ENCODE measurements at regions not wholly inside any gene's neighbourhood (a gene's known extent, or its start where the extent isn't known, plus 50 kb on each side); places are given as distances from the start of the nearest gene placed in this dataset.
"Not testable (repeated sequence)": the region's sequence is repeated elsewhere in the genome, so short reads cannot be mapped to it uniquely, and the experiment has no call there.

- Mint-ChIP-seq H3K4me1 (ENCODE audit: low read depth, unreplicated experiment) (no peaks in the 10 kb centered on the region), H3K27ac (ENCODE audit: unreplicated experiment) (no peak overlapping the region), H3K9me3 (ENCODE audit: unreplicated experiment) (peaks cover 2% of the 10 kb centered on the region), H3K36me3 (ENCODE audit: unreplicated experiment) (no peaks in the 10 kb centered on the region), H3K27me3 (ENCODE audit: unreplicated experiment) (no peaks in the 10 kb centered on the region), H3K4me3 (ENCODE audit: unreplicated experiment) (no peak overlapping the region)
- DNase-seq: no peak
- TF ChIP-seq, protein P1, sequence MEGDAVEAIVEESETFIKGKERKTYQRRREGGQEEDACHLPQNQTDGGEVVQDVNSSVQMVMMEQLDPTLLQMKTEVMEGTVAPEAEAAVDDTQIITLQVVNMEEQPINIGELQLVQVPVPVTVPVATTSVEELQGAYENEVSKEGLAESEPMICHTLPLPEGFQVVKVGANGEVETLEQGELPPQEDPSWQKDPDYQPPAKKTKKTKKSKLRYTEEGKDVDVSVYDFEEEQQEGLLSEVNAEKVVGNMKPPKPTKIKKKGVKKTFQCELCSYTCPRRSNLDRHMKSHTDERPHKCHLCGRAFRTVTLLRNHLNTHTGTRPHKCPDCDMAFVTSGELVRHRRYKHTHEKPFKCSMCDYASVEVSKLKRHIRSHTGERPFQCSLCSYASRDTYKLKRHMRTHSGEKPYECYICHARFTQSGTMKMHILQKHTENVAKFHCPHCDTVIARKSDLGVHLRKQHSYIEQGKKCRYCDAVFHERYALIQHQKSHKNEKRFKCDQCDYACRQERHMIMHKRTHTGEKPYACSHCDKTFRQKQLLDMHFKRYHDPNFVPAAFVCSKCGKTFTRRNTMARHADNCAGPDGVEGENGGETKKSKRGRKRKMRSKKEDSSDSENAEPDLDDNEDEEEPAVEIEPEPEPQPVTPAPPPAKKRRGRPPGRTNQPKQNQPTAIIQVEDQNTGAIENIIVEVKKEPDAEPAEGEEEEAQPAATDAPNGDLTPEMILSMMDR (IDR thresholded peaks at IDR 0.05; ENCODE audit: partially characterized antibody, unreplicated experiment): no peak
Measured at GRCh38 chr10:16146993-16147392, 286.7 kb upstream of the MINDY3 start.

- no peaks in the 10 kb centered on the region for H3K36me3 Mint-ChIP-seq (ENCODE audit: unreplicated experiment)
- no peaks in the 10 kb centered on the region for H3K9me3 Mint-ChIP-seq (ENCODE audit: unreplicated experiment)
- no peak for DNase-seq
- TF ChIP-seq, protein P1 (IDR thresholded peaks at IDR 0.05; ENCODE audit: partially characterized antibody, unreplicated experiment): no peak
- no peaks in the 10 kb centered on the region for H3K4me1 Mint-ChIP-seq (ENCODE audit: low read depth, unreplicated experiment)
- H3K4me3 Mint-ChIP-seq (ENCODE audit: unreplicated experiment): no peak overlapping the region
- H3K27ac Mint-ChIP-seq (ENCODE audit: unreplicated experiment): no peak overlapping the region
- peaks cover 1% of the 10 kb centered on the region for H3K27me3 Mint-ChIP-seq (ENCODE audit: unreplicated experiment)
Measured at GRCh38 chr10:16155834-16156233, 281.0 kb upstream of the PTER start.

GRCh38 chr10:16156681-16157080, 280.1 kb upstream of the PTER start:
- Mint-ChIP-seq H3K27me3 (ENCODE audit: unreplicated experiment) (peaks cover 1% of the 10 kb centered on the region), H3K9me3 (ENCODE audit: unreplicated experiment) (no peaks in the 10 kb centered on the region), H3K4me1 (ENCODE audit: low read depth, unreplicated experiment) (no peaks in the 10 kb centered on the region), H3K36me3 (ENCODE audit: unreplicated experiment) (no peaks in the 10 kb centered on the region), H3K27ac (ENCODE audit: unreplicated experiment) (no peak overlapping the region), H3K4me3 (ENCODE audit: unreplicated experiment) (no peak overlapping the region)
- DNase-seq: no peak
- TF ChIP-seq, protein P1 (IDR thresholded peaks at IDR 0.05; ENCODE audit: partially characterized antibody, unreplicated experiment): no peak

DNA sequence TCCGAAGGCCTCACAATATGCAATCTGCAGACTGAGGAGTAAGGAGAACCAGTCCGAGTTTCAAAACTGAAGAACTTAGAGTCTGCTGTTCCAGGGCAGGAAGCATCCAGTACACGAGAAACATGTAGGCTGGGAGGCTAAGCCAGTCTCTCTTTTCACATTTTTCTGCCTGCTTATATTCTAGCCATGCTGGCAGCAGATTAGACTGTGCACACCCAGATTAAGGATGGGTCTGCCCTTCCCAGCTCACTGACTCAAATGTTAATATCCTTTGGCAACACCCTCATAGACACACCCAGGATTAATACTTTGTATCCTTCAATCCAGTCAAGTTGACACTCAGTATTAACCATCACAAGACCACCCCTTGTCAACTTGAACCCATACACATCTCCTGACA, 271.7 kb upstream of the PTER start:
- not testable (repeated sequence) for H3K4me3 Mint-ChIP-seq (ENCODE audit: unreplicated experiment); H3K9me3 Mint-ChIP-seq (ENCODE audit: unreplicated experiment); H3K4me1 Mint-ChIP-seq (ENCODE audit: low read depth, unreplicated experiment); H3K27ac Mint-ChIP-seq (ENCODE audit: unreplicated experiment); DNase-seq; H3K27me3 Mint-ChIP-seq (ENCODE audit: unreplicated experiment); H3K36me3 Mint-ChIP-seq (ENCODE audit: unreplicated experiment)

DNA sequence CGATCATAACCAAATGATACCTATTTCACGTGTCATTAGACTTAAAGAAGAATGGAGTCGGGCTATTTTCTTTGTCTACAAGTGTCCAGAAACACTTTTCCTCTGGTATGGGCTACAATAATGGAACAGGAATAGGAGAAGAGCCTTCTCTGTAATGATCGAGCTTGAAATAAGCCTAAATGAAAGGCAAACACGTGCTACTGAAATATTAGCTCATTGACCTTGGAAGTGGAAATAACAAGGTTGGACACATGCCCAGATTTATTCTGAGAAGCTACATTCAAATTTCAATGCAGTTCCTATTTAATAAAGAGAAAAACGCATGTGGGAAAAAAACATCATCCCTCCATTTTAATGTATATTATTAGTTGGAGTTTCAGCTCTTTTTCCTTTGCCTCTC, 254.7 kb upstream of the PTER start:
- TF ChIP-seq, protein P1 (IDR thresholded peaks at IDR 0.05; ENCODE audit: partially characterized antibody, unreplicated experiment): no peak
- no peaks in the 10 kb centered on the region for H3K4me1 Mint-ChIP-seq (ENCODE audit: low read depth, unreplicated experiment)
- H3K27ac Mint-ChIP-seq (ENCODE audit: unreplicated experiment): no peak overlapping the region
- H3K27me3 Mint-ChIP-seq (ENCODE audit: unreplicated experiment): no peaks in the 10 kb centered on the region
- no peaks in the 10 kb centered on the region for H3K36me3 Mint-ChIP-seq (ENCODE audit: unreplicated experiment)
- no peak overlapping the region for H3K4me3 Mint-ChIP-seq (ENCODE audit: unreplicated experiment)
- peaks cover 3% of the 10 kb centered on the region for H3K9me3 Mint-ChIP-seq (ENCODE audit: unreplicated experiment)
- no peak for DNase-seq

- Mint-ChIP-seq H3K27me3 (ENCODE audit: unreplicated experiment) (no peaks in the 10 kb centered on the region), H3K4me3 (ENCODE audit: unreplicated experiment) (no peak overlapping the region), H3K27ac (ENCODE audit: unreplicated experiment) (no peak overlapping the region), H3K4me1 (ENCODE audit: low read depth, unreplicated experiment) (no peaks in the 10 kb centered on the region), H3K9me3 (ENCODE audit: unreplicated experiment) (peaks cover 3% of the 10 kb centered on the region), H3K36me3 (ENCODE audit: unreplicated experiment) (no peaks in the 10 kb centered on the region)
- DNase-seq: no peak
- TF ChIP-seq, protein P1 (IDR thresholded peaks at IDR 0.05; ENCODE audit: partially characterized antibody, unreplicated experiment): no peak
Measured at GRCh38 chr10:16182688-16183087, 254.1 kb upstream of the PTER start.

All from glutamatergic neuron (in vitro differentiated cells).